ENCODE measurements at regions not wholly inside any gene's neighbourhood (a gene's known extent, or its start where the extent isn't known, plus 50 kb on each side); places are given as distances from the start of the nearest gene placed in this dataset.

DNA sequence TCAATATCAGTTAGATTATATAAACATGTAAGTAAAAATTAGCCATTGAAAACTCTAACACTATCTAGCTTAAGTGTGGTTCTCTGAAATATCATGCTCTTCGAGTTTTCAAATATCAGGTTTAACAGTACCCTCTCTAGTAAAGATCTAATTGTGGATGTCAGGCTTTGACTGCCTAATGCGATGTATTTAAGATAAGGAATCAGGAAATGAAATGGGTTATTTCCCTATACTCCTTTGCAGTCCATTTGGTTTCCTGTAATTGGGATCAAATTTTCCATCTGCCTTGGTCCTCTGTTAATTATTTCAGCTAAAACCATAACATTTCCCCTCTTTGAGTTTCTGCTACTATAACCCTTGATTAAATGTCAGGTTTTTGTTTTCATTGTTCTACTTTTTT is 361.3 kb upstream of the MMS22L start:
- Mint-ChIP-seq H3K27me3 (ENCODE audit: unreplicated experiment) (peaks cover 1% of the 10 kb centered on the region), H3K36me3 (ENCODE audit: unreplicated experiment) (peaks cover 12% of the 10 kb centered on the region), H3K4me1 (ENCODE audit: low read depth, unreplicated experiment) (peaks cover 13% of the 10 kb centered on the region), H3K4me3 (ENCODE audit: unreplicated experiment) (no peak overlapping the region), H3K27ac (ENCODE audit: unreplicated experiment) (no peak overlapping the region), H3K9me3 (ENCODE audit: unreplicated experiment) (peaks cover 8% of the 10 kb centered on the region)
- DNase-seq, result no peak
- no peak for TF ChIP-seq CTCF (IDR thresholded peaks at IDR 0.05; ENCODE audit: partially characterized antibody, unreplicated experiment)

DNA sequence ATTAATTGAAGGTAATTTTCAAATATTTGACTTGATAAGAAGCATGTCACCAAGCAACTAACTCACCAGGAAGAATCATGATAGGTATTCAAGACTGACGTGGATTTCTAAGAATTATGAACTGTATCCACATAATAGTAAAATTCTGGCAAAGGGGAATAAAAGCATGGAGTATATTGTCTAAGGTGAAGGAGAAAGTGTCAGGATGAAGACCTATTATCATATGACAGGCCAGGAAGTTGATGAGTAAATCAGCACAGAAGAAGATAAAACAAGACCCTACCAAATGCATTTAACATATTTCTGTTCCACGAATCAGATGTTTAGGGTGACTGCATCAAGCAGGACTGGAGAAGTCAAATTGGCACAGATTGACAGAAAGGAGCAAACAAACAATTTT is 362.7 kb upstream of the MMS22L start:
- Mint-ChIP-seq H3K27me3 (ENCODE audit: unreplicated experiment) (peaks cover 1% of the 10 kb centered on the region), H3K9me3 (ENCODE audit: unreplicated experiment) (no peaks in the 10 kb centered on the region), H3K4me1 (ENCODE audit: low read depth, unreplicated experiment) (peaks cover 13% of the 10 kb centered on the region), H3K36me3 (ENCODE audit: unreplicated experiment) (no peaks in the 10 kb centered on the region), H3K27ac (ENCODE audit: unreplicated experiment) (no peak overlapping the region), H3K4me3 (ENCODE audit: unreplicated experiment) (no peak overlapping the region)
- TF ChIP-seq CTCF (IDR thresholded peaks at IDR 0.05; ENCODE audit: partially characterized antibody, unreplicated experiment), result no peak
- no peak for DNase-seq

GRCh38 chr6:97653076-97653475 is 370.1 kb upstream of the MMS22L start:
- H3K4me1 Mint-ChIP-seq (ENCODE audit: low read depth, unreplicated experiment), result peaks cover 4% of the 10 kb centered on the region
- TF ChIP-seq CTCF (IDR thresholded peaks at IDR 0.05; ENCODE audit: partially characterized antibody, unreplicated experiment), result no peak
- no peak for DNase-seq
- no peaks in the 10 kb centered on the region for H3K27me3 Mint-ChIP-seq (ENCODE audit: unreplicated experiment)
- H3K27ac Mint-ChIP-seq (ENCODE audit: unreplicated experiment), result no peak overlapping the region
- no peak overlapping the region for H3K4me3 Mint-ChIP-seq (ENCODE audit: unreplicated experiment)
- no peaks in the 10 kb centered on the region for H3K36me3 Mint-ChIP-seq (ENCODE audit: unreplicated experiment)
- H3K9me3 Mint-ChIP-seq (ENCODE audit: unreplicated experiment), result no peaks in the 10 kb centered on the region

DNA sequence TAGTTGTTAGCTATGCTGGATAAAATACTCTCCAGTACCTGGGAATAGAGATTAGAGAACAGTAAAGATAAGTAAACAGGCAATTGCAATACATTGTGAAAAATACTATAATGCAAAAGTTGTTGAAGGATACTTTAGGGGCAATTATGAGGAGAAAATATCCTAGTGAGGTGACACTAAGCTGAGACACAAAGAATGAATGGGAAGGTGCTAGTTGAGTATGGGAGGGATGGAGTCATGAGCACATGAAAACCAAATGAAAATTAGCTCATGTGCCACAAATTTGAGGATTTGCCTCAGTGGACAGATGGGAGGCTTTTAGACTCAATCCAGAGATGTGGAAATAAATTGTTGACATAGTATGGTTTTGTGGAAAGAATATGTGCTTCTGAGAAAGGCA is 370.5 kb upstream of the MMS22L start:
- DNase-seq, result no peak
- H3K27me3 Mint-ChIP-seq (ENCODE audit: unreplicated experiment), result no peaks in the 10 kb centered on the region
- no peaks in the 10 kb centered on the region for H3K9me3 Mint-ChIP-seq (ENCODE audit: unreplicated experiment)
- H3K4me1 Mint-ChIP-seq (ENCODE audit: low read depth, unreplicated experiment), result peaks cover 4% of the 10 kb centered on the region
- no peak for TF ChIP-seq CTCF (IDR thresholded peaks at IDR 0.05; ENCODE audit: partially characterized antibody, unreplicated experiment)
- no peaks in the 10 kb centered on the region for H3K36me3 Mint-ChIP-seq (ENCODE audit: unreplicated experiment)
- no peak overlapping the region for H3K4me3 Mint-ChIP-seq (ENCODE audit: unreplicated experiment)
- no peak overlapping the region for H3K27ac Mint-ChIP-seq (ENCODE audit: unreplicated experiment)

- Mint-ChIP-seq H3K4me1 (ENCODE audit: low read depth, unreplicated experiment) (peaks cover 4% of the 10 kb centered on the region), H3K4me3 (ENCODE audit: unreplicated experiment) (no peak overlapping the region), H3K27ac (ENCODE audit: unreplicated experiment) (no peak overlapping the region), H3K9me3 (ENCODE audit: unreplicated experiment) (no peaks in the 10 kb centered on the region), H3K27me3 (ENCODE audit: unreplicated experiment) (no peaks in the 10 kb centered on the region), H3K36me3 (ENCODE audit: unreplicated experiment) (no peaks in the 10 kb centered on the region)
- no peak for TF ChIP-seq CTCF (IDR thresholded peaks at IDR 0.05; ENCODE audit: partially characterized antibody, unreplicated experiment)
- DNase-seq, result no peak
Measured at GRCh38 chr6:97654674-97655073, 371.7 kb upstream of the MMS22L start.

Data from glutamatergic neuron (in vitro differentiated cells).